BLaER1 (cell line): ENCODE measurements at regions not wholly inside any gene's neighbourhood (a gene's known extent, or its start where the extent isn't known, plus 50 kb on each side); places are given as distances from the start of the nearest gene placed in this dataset.
A peak's percentile ranks its signal among the peaks of the same experiment; 100 is the strongest.
"Not testable (repeated sequence)": the region's sequence is repeated elsewhere in the genome, so short reads cannot be mapped to it uniquely, and the experiment has no call there.

Source experiments
- H3K27ac ChIP-seq: shearing (Covaris generic); formaldehyde crosslinking; 2 replicates; pipeline ENCODE4 v1.8.1; 2022
- H3K27me3 ChIP-seq: shearing (Covaris generic); formaldehyde crosslinking; 2 replicates; pipeline ENCODE4 v1.8.1; 2022
- H3K36me3 ChIP-seq: shearing (Covaris generic); formaldehyde crosslinking; 2 replicates; pipeline ENCODE4 v1.8.1; 2022
- H3K4me1 ChIP-seq: shearing (Covaris generic); formaldehyde crosslinking; 2 replicates; pipeline ENCODE4 v1.8.1; 2022
- H3K4me2 ChIP-seq: shearing (Covaris generic); formaldehyde crosslinking; 2 replicates; pipeline ENCODE4 v1.8.1; 2022
- H3K4me3 ChIP-seq: shearing (Covaris generic); formaldehyde crosslinking; 2 replicates; pipeline ENCODE4 v1.8.1; 2022
- H3K9ac ChIP-seq: shearing (Covaris generic); formaldehyde crosslinking; 2 replicates; pipeline ENCODE4 v1.8.1; 2022
- H3K9me3 ChIP-seq: shearing (Covaris generic); formaldehyde crosslinking; 2 replicates; pipeline ENCODE4 v1.8.1; 2022
- H4K20me1 ChIP-seq: shearing (Covaris generic); formaldehyde crosslinking; 2 replicates; pipeline ENCODE4 v1.8.1; 2022
- Cebpa-rat ChIP-seq: shearing (Covaris generic); IDR thresholded peaks from 2 replicates; pipeline ENCODE4 v1.8.1; 2022

GRCh38 chr20:2219481-2220006 is 76.3 kb upstream of the TGM3 start:
- Histone ChIP-seq H3K4me3 (no peak overlapping the region), H3K27me3 (no peaks in the 10 kb centered on the region), H3K4me1 (peaks cover 14% of the 10 kb centered on the region), H3K9ac (no peak overlapping the region), H4K20me1 (no peaks in the 10 kb centered on the region), H3K36me3 (no peaks in the 10 kb centered on the region), H3K9me3 (no peaks in the 10 kb centered on the region), H3K4me2 (no peak overlapping the region), H3K27ac (no peak overlapping the region)
- TF ChIP-seq Cebpa-rat, result no peak

GRCh38 chr20:2220298-2220697 is 75.5 kb upstream of the TGM3 start:
- H3K9me3 ChIP-seq, result no peaks in the 10 kb centered on the region
- H3K36me3 ChIP-seq, result no peaks in the 10 kb centered on the region
- H3K27me3 ChIP-seq, result no peaks in the 10 kb centered on the region
- no peak overlapping the region for H3K4me3 ChIP-seq
- no peak overlapping the region for H3K4me2 ChIP-seq
- no peak overlapping the region for H3K27ac ChIP-seq
- no peak overlapping the region for H3K9ac ChIP-seq
- H4K20me1 ChIP-seq, result no peaks in the 10 kb centered on the region
- TF ChIP-seq Cebpa-rat, result no peak
- peaks cover 14% of the 10 kb centered on the region for H3K4me1 ChIP-seq

- Histone ChIP-seq H3K9me3 (no peaks in the 10 kb centered on the region), H4K20me1 (no peaks in the 10 kb centered on the region), H3K4me3 (no peak overlapping the region), H3K27me3 (no peaks in the 10 kb centered on the region), H3K36me3 (no peaks in the 10 kb centered on the region), H3K27ac (no peak overlapping the region), H3K4me1 (peaks cover 14% of the 10 kb centered on the region), H3K4me2 (no peak overlapping the region), H3K9ac (no peak overlapping the region)
- no peak for TF ChIP-seq Cebpa-rat
Observed at GRCh38 chr20:2221921-2222320, 73.9 kb upstream of the TGM3 start.

- H3K9ac ChIP-seq, result no peak overlapping the region
- H3K4me2 ChIP-seq, result no peak overlapping the region
- no peaks in the 10 kb centered on the region for H3K9me3 ChIP-seq
- no peaks in the 10 kb centered on the region for H3K36me3 ChIP-seq
- H3K27ac ChIP-seq, result no peak overlapping the region
- no peaks in the 10 kb centered on the region for H4K20me1 ChIP-seq
- TF ChIP-seq Cebpa-rat, result no peak
- H3K27me3 ChIP-seq, result no peaks in the 10 kb centered on the region
- H3K4me1 ChIP-seq, result peaks cover 12% of the 10 kb centered on the region
- no peak overlapping the region for H3K4me3 ChIP-seq
Observed at GRCh38 chr20:2223558-2224367, 72.0 kb upstream of the TGM3 start.

GRCh38 chr20:2224368-2224639 is 71.5 kb upstream of the TGM3 start:
- Histone ChIP-seq H3K27me3 (no peaks in the 10 kb centered on the region), H4K20me1 (no peaks in the 10 kb centered on the region), H3K9ac (no peak overlapping the region), H3K36me3 (no peaks in the 10 kb centered on the region), H3K9me3 (no peaks in the 10 kb centered on the region), H3K4me1 (peaks cover 11% of the 10 kb centered on the region), H3K4me3 (no peak overlapping the region), H3K27ac (no peak overlapping the region), H3K4me2 (no peak overlapping the region)
- no peak for TF ChIP-seq Cebpa-rat

- not testable (repeated sequence) for H3K27me3 ChIP-seq, H3K27ac ChIP-seq, H3K4me3 ChIP-seq, H4K20me1 ChIP-seq, H3K36me3 ChIP-seq, H3K9me3 ChIP-seq, H3K4me2 ChIP-seq, H3K9ac ChIP-seq
- peaks cover 11% of the 10 kb centered on the region for H3K4me1 ChIP-seq
Observed at GRCh38 chr20:2227285-2227684, 68.5 kb upstream of the TGM3 start.

- Histone ChIP-seq H3K4me3 (no peak overlapping the region), H4K20me1 (no peaks in the 10 kb centered on the region), H3K4me2 (peak overlapping the region; percentile 28), H3K27ac (no peak overlapping the region), H3K4me1 (peaks cover 11% of the 10 kb centered on the region), H3K36me3 (no peaks in the 10 kb centered on the region), H3K27me3 (no peaks in the 10 kb centered on the region), H3K9me3 (no peaks in the 10 kb centered on the region), H3K9ac (no peak overlapping the region)
- no peak for TF ChIP-seq Cebpa-rat
Observed at GRCh38 chr20:2227861-2228260, 67.9 kb upstream of the TGM3 start.

GRCh38 chr20:2228926-2229325 is 66.9 kb upstream of the TGM3 start:
- Histone ChIP-seq H3K4me1 (peaks cover 11% of the 10 kb centered on the region), H3K27me3 (no peaks in the 10 kb centered on the region), H3K27ac (no peak overlapping the region), H4K20me1 (no peaks in the 10 kb centered on the region), H3K4me2 (no peak overlapping the region), H3K9ac (no peak overlapping the region), H3K9me3 (no peaks in the 10 kb centered on the region), H3K4me3 (no peak overlapping the region), H3K36me3 (no peaks in the 10 kb centered on the region)
- no peak for TF ChIP-seq Cebpa-rat

GRCh38 chr20:2230726-2231488 is 64.9 kb upstream of the TGM3 start:
- no peak overlapping the region for H3K4me3 ChIP-seq
- H3K36me3 ChIP-seq, result no peaks in the 10 kb centered on the region
- H3K27ac ChIP-seq, result no peak overlapping the region
- H3K9me3 ChIP-seq, result no peaks in the 10 kb centered on the region
- no peak overlapping the region for H3K9ac ChIP-seq
- no peak for TF ChIP-seq Cebpa-rat
- H3K4me2 ChIP-seq, result no peak overlapping the region
- peaks cover 11% of the 10 kb centered on the region for H3K4me1 ChIP-seq
- H4K20me1 ChIP-seq, result no peaks in the 10 kb centered on the region
- no peaks in the 10 kb centered on the region for H3K27me3 ChIP-seq

GRCh38 chr20:2231701-2232100 is 64.1 kb upstream of the TGM3 start:
- no peak for TF ChIP-seq Cebpa-rat
- no peak overlapping the region for H3K4me2 ChIP-seq

More at GRCh38 chr20:2231701-2232100, 64.1 kb upstream of the TGM3 start:
- Histone ChIP-seq H3K9ac (no peak overlapping the region), H3K4me1 (peaks cover 11% of the 10 kb centered on the region), H3K9me3 (no peaks in the 10 kb centered on the region), H3K27me3 (no peaks in the 10 kb centered on the region), H4K20me1 (no peaks in the 10 kb centered on the region), H3K4me3 (no peak overlapping the region), H3K36me3 (no peaks in the 10 kb centered on the region), H3K27ac (no peak overlapping the region)
